ENCODE measurements at regions not wholly inside any gene's neighbourhood (a gene's known extent, or its start where the extent isn't known, plus 50 kb on each side); places are given as distances from the start of the nearest gene placed in this dataset.

- H3K36me3 ChIP-seq, result no peaks in the 10 kb centered on the region
- no peaks in the 10 kb centered on the region for H3K27me3 ChIP-seq
- peak; percentile 39 for DNase-seq
- H3K9me3 ChIP-seq, result peaks cover 8% of the 10 kb centered on the region
- H3K4me3 ChIP-seq, result no peak overlapping the region
Observed at GRCh38 chr2:37590119-37590571, 81.3 kb downstream of the CDC42EP3 start.
